DND-41 (cell line): ENCODE measurements at regions not wholly inside any gene's neighbourhood (a gene's known extent, or its start where the extent isn't known, plus 50 kb on each side); places are given as distances from the start of the nearest gene placed in this dataset.

Source experiments
- CTCF ChIP-seq: IDR thresholded peaks from 2 replicates; pipeline ENCODE4 v1.5.1; 2012; ENCODE audit warnings: borderline replicate concordance, low read length, moderate library complexity, mild to moderate bottlenecking; ENCODE audit not compliant: poor library complexity, severe bottlenecking; ENCODE audit errors: extremely low read depth
- EZH2 ChIP-seq: IDR thresholded peaks from 3 replicates; pipeline ENCODE4 v1.6.1; 2012; ENCODE audit warnings: borderline replicate concordance, low read depth, mild to moderate bottlenecking, moderate library complexity, low read length, inconsistent platforms; ENCODE audit not compliant: severe bottlenecking

GRCh38 chr9:13811876-13812275 is 502.1 kb downstream of the NFIB start:
- TF ChIP-seq CTCF: no peak
- no peak for TF ChIP-seq EZH2
